Nephron progenitor cell (in vitro differentiated cells): ENCODE measurements at regions not wholly inside any gene's neighbourhood (a gene's known extent, or its start where the extent isn't known, plus 50 kb on each side); places are given as distances from the start of the nearest gene placed in this dataset.

Experiments
- DNase-seq: peaks from one replicate; pipeline ENCODE4 v3.0.0; 2021
- H3K27ac Mint-ChIP-seq: 2 replicates; pipeline ENCODE4 v1.8.0; 2021; ENCODE audit warnings: mild to moderate bottlenecking, moderate library complexity, mixed read lengths
- H3K27me3 Mint-ChIP-seq: 2 replicates; pipeline ENCODE4 v1.8.0; 2021; ENCODE audit warnings: mild to moderate bottlenecking, low read depth, mixed read lengths; ENCODE audit not compliant: poor library complexity
- H3K36me3 Mint-ChIP-seq: 2 replicates; pipeline ENCODE4 v1.8.0; 2021; ENCODE audit warnings: low read depth, mixed read lengths
- H3K4me1 Mint-ChIP-seq: 2 replicates; pipeline ENCODE4 v1.8.0; 2021; ENCODE audit warnings: mixed read lengths
- H3K4me3 Mint-ChIP-seq: 2 replicates; pipeline ENCODE4 v1.8.0; 2021; ENCODE audit warnings: mild to moderate bottlenecking, moderate library complexity, mixed read lengths
- H3K9me3 Mint-ChIP-seq: 2 replicates; pipeline ENCODE4 v1.8.0; 2021; ENCODE audit warnings: mild to moderate bottlenecking, moderate library complexity, mixed read lengths
- TF ChIP-seq, protein P1 (sequence below): fragments of 200-600 bp; sonication (generic); IDR thresholded peaks from 2 replicates; pipeline ENCODE4 v1.5.0; 2021; ENCODE audit warnings: antibody characterized with exemption

DNA sequence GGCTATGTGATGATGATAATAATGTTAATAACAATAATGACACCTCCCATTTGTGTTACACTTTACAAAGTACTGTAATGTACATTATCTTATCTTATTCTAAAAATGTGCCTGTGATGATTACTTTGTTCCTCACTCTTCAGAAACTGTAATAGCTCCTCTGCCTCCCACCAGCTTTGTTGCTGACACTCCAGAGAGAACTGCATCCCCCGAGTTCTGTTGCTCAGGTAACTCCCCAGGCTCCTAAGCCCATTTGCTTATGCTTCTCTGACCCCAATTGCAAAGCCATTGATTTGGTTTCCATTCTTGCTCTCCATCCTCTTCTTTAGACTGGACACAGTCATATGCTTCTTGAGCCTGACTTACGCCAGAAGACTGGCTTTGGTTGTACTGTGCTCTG, 319.7 kb downstream of the EPM2A start:
- DNase-seq: no peak
- H3K4me3 Mint-ChIP-seq: no peak overlapping the region
- H3K9me3 Mint-ChIP-seq: no peaks in the 10 kb centered on the region
- H3K27ac Mint-ChIP-seq: no peak overlapping the region
- no peaks in the 10 kb centered on the region for H3K27me3 Mint-ChIP-seq
- no peaks in the 10 kb centered on the region for H3K36me3 Mint-ChIP-seq
- TF ChIP-seq, protein P1, sequence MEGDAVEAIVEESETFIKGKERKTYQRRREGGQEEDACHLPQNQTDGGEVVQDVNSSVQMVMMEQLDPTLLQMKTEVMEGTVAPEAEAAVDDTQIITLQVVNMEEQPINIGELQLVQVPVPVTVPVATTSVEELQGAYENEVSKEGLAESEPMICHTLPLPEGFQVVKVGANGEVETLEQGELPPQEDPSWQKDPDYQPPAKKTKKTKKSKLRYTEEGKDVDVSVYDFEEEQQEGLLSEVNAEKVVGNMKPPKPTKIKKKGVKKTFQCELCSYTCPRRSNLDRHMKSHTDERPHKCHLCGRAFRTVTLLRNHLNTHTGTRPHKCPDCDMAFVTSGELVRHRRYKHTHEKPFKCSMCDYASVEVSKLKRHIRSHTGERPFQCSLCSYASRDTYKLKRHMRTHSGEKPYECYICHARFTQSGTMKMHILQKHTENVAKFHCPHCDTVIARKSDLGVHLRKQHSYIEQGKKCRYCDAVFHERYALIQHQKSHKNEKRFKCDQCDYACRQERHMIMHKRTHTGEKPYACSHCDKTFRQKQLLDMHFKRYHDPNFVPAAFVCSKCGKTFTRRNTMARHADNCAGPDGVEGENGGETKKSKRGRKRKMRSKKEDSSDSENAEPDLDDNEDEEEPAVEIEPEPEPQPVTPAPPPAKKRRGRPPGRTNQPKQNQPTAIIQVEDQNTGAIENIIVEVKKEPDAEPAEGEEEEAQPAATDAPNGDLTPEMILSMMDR: no peak
- H3K4me1 Mint-ChIP-seq: no peaks in the 10 kb centered on the region

DNA sequence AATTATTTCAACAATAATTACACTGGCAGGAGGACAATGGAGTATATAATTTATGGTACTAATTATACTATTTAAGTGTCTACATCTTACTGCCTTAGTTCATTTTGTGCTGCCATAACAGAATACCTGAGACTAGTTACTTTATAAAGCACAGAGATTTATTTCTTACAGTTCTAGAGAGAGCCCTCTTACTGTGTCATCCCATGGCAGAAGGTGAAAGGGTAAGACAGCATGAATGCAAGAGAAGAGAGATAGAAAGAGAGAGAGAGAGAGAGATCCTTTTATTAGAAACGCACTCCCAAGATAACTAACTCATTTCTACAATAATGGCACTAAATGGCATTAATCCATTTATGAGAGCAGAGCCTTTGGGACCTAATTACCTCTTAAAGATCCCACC, 314.7 kb downstream of the EPM2A start:
- Mint-ChIP-seq H3K4me3 (no peak overlapping the region), H3K27me3 (no peaks in the 10 kb centered on the region), H3K36me3 (no peaks in the 10 kb centered on the region), H3K27ac (no peak overlapping the region), H3K9me3 (no peaks in the 10 kb centered on the region), H3K4me1 (no peaks in the 10 kb centered on the region)
- TF ChIP-seq, protein P1: no peak
- DNase-seq: no peak

DNA sequence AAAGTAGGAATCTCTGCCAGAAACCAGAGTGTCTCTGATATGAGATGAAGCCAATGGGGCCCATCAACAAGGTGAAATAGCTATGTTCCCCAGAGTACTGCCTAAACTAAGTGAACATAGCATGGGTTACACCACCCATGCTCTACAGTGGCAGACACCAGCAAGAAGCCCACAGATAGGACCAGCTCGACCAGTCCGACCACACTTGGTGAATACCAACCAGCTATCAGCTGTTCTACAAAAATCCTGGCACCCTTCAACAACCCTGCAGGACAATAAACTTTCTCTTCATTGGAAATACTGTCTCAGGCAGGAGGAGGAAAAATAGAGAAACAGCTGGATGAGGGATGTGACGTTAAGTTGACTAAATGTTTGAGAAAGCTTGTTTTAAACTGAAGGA, 311.4 kb downstream of the EPM2A start:
- no peaks in the 10 kb centered on the region for H3K27me3 Mint-ChIP-seq
- no peak for DNase-seq
- no peak overlapping the region for H3K27ac Mint-ChIP-seq
- H3K36me3 Mint-ChIP-seq: no peaks in the 10 kb centered on the region
- H3K4me3 Mint-ChIP-seq: no peak overlapping the region
- H3K4me1 Mint-ChIP-seq: no peaks in the 10 kb centered on the region
- TF ChIP-seq, protein P1: no peak
- no peaks in the 10 kb centered on the region for H3K9me3 Mint-ChIP-seq

DNA sequence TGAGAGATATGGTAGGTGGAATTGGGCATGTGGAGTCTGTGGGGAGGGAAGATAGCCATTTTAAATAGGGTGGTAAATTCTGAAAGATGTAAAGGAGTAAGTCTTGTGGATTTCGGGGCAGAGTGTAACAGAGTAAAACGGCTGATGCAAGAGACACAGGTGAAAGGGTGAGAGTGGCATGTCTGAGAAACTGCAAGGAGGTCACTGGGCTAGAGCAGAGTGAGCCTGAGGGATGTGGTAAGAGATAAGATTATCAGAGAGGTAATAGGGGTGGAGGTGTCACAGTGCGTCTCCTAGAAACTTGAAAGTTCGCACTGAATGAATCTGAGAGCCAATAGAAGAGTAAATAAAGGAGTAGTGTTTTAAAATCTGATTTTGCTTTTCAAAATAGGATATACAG, 308.1 kb downstream of the EPM2A start:
- TF ChIP-seq, protein P1: no peak
- Mint-ChIP-seq H3K9me3 (no peaks in the 10 kb centered on the region), H3K4me3 (no peak overlapping the region), H3K36me3 (no peaks in the 10 kb centered on the region), H3K4me1 (no peaks in the 10 kb centered on the region), H3K27ac (no peak overlapping the region), H3K27me3 (no peaks in the 10 kb centered on the region)
- DNase-seq: no peak

DNA sequence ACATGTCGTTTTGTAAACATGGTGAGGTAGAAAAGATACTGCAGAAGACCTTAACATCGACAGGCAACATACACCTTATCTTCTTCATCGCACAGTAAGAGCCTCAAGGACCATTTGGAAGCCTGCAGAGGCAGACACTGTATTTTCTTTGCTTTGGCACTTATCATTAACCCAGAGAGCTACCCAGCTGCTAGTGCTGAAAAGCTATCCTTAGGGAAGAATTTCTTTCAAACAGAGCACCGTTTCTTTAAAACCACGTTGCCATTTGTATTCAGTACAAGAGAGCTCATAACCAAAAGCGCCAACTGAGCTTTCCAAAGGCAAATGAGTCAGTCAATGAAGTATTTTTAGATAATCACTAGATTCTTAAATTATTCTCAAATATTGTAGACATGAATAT, 306.6 kb downstream of the EPM2A start:
- no peak for DNase-seq
- Mint-ChIP-seq H3K27ac (no peak overlapping the region), H3K4me1 (no peaks in the 10 kb centered on the region), H3K9me3 (no peaks in the 10 kb centered on the region), H3K27me3 (no peaks in the 10 kb centered on the region), H3K4me3 (no peak overlapping the region), H3K36me3 (no peaks in the 10 kb centered on the region)
- TF ChIP-seq, protein P1: no peak

DNA sequence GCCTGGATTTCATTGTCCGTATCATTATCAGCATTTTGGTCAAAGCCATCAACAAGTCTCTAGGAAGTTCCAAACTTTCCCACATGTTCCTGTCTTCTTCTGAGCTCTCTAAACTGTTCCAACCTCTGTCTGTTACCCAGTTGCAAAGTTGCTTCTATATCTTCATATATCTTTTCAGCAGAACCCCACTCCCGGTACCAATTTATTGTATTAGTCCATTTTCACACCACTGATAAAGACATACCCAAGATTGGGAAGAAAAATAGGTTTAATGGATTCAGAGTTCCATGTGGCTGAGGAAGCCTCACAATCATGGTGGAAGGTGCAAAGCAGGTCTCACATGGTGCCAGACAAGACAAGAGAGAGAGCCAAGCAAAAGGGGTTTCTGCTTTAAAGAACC, 293.2 kb downstream of the EPM2A start:
- DNase-seq: no peak
- TF ChIP-seq, protein P1: no peak
- H3K27me3 Mint-ChIP-seq: peaks cover 5% of the 10 kb centered on the region
- no peaks in the 10 kb centered on the region for H3K4me1 Mint-ChIP-seq
- H3K9me3 Mint-ChIP-seq: peaks cover 62% of the 10 kb centered on the region
- H3K27ac Mint-ChIP-seq: no peak overlapping the region
- no peak overlapping the region for H3K4me3 Mint-ChIP-seq
- peaks cover 25% of the 10 kb centered on the region for H3K36me3 Mint-ChIP-seq
